ENCODE measurements at regions not wholly inside any gene's neighbourhood (a gene's known extent, or its start where the extent isn't known, plus 50 kb on each side); places are given as distances from the start of the nearest gene placed in this dataset.

DNA sequence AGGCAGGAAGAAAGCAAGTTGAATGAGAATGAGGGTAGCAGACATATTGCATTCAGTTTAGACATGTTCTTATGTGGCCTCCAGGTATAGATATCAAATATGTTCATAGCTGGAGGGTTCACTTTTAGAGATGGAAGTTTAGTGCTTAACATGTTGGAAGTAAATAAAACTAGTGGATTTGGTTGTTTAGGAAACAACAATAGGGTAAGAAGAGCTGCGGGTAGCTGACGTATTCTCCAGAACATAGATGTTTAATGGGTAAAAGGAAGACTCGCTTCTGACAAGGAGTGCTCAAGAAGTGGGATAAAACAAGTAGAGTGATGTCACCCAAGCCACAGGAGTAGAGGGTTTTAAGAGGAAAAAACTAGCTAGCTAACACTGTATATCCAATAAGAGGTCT is 128.4 kb upstream of the COL21A1 start:
- no peak for DNase-seq

DNA sequence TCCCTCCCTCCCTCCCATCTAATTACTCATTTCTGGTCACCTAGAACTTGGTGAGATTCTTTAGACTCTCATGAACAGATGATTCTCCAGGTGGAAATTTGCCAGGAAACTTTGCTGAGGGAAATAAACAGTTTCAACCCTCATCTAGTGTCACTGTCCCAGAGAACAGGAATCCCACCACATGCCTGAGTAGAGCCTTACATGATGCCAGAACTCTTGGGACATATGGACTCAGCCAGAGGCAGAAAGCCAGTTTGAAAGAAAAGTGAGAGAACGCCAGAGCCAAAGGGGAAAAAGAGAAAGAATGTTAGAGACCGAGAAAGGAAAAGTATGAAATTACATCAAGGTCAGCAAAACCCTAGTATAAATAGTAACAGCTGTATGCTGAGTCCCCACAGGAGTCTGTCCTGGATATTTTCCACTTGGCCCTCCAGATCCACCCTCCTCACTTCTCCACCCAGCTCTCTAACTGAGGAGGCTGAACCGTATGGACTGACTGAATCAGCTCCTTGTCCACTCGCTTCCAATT is 127.5 kb upstream of the COL21A1 start:
- DNase-seq: no peak

DNA sequence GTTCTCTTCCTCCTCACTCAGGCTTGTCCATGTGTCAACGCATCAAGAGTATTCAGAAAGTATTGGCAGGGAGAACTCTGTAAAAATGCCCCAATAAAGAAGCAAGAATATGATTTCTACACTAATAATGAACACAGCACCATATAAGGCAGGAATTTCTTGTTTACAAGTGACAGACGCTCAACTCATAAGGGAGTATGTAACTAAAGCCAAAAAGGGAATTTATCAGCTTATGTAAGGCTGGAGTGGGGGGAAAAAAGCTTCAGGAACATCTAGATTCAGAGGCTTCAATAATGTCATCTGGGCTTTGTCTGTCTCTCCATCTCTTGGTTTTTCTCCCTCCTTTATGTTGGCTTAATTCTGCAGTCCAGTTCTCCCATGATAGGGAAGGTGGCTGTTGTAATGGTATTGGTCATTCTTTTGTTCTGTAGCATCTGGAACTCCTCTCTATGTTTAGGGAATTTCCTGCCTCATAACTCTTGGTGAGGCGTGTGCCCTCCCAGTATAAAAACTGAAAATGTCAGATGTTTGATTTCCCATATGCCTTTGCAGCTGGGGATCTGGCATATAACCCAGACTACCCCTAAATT is 125.1 kb upstream of the COL21A1 start:
- DNase-seq: no peak

DNA sequence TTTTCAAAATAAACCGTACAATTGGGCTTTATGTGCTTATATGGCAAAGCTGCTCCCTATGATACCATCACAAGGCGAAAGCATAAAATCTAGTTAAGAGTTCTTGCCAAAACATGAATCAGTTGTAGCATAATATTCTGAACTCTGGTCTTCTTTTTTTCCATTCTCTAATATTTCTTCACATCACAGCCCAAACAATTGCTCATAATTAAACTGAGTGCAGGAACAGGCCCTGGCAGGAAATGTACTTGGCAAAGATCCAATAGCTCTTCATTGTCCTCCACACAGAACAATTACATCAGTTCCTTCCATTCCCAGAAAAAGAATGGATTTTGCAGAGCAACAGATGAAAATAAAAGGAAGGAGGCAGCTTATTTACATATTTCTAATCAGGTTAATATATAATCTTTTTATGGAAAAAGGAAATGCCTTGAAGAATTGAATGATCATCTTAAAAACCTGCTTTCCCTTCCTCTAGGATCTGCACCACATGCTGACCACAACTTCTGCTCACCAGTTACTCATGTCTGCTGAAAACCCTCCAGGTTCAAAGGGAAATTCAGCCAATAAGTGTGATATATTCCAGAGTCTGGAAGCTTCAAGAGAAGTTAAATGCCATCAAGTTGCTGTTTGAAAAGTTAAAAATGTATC is 123.3 kb upstream of the COL21A1 start:
- DNase-seq: no peak

- no peak for DNase-seq
Measured at GRCh38 chr6:56370127-56370540, 122.8 kb upstream of the COL21A1 start.

GRCh38 chr6:56368491-56368890 is 121.1 kb upstream of the COL21A1 start:
- DNase-seq: no peak

- DNase-seq: no peak
Measured at GRCh38 chr6:56366141-56366852, 118.9 kb upstream of the COL21A1 start.

DNA sequence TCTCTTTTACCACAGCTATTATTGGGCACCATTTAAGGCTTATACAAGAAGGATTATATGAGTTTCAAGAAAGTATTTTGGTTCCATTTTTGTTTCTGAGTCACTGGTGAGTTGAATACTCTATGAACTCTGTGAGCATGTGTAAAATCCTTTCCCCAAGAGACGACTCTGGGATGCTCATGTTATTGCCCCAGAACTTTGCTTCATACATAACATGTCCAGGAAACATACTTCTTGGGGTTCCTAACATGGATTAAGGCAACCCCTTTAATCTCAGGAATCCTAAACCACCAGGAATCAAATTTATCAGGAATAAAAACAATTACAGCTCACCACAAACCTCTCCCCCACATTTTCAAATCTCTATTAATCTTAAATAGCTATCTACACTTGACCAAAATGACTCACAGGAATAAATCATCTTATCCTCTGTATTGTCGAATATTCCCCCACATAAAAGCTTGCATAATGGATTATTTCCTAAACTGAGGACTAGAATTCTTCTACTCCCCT is 117.5 kb upstream of the COL21A1 start:
- DNase-seq: no peak

DNA sequence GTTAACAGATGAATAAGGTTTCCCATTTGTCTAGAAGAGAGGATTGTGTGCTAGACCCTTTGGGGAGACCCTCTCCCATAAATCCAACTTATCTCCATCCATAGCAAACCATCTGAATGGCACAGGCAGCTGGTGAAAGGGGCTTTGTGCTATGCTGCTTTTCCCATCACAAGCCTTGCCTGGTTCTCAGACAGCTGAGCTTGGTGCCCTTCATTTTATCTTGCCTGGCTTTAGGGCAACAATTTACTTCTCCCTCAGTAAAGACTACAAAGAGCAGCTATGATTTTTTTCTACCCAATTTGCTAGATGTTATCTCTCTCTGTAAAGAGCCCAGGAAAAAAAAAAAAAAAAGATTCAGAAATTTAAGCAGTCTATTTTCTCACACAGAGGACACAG is 117.0 kb upstream of the COL21A1 start:
- DNase-seq: no peak

DNA sequence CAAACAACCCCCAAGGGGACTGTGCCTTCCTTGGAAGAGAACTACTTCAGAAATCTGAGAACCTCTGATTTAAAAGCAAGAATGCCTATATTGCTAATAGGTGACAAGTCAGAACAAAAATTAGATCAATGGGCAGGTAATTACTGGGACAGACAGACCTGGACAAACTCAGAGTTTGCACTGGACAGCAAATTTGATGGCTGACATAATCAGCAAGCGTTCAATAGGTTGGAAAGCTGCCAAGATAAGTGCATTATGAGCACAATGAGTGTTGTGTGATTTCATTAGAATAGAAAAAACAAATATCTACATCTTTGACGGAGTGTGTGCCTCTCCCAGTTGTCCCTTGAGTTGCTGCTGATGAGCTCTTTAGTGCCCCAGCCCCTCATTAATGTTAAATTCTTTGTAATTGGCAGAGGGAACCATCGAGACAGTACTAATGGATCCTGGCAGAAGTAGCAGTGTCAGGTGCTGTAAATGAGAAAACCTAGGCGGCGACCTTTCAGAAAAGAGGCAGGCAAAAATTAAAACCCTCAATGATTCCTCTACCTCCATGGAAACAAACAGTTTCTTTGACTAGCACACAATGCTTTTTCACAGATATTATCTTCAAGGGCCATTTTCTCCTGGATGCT is 116.5 kb upstream of the COL21A1 start:
- DNase-seq: no peak

DNA sequence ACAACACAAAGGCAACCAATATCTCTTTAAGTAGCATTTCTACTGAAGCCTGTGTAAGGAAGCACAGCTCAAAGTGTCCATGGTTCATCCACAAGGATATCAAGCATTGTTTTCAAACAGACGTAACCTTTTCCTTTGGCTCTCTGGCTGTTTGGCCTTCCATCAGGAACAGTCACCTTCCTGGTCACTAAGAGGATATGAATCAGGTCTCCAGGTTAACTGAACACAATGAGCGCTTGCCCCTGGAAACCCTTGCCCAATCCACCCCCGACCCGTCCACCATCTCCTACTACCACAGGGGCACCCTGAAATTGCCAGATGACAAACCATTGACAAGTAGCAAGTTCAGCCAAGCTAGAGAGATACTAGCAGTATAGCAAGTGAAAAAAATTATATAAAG is 114.4 kb upstream of the COL21A1 start:
- DNase-seq: no peak

GRCh38 chr6:56359201-56359899 is 112.0 kb upstream of the COL21A1 start:
- peak; percentile 65 for DNase-seq

DNA sequence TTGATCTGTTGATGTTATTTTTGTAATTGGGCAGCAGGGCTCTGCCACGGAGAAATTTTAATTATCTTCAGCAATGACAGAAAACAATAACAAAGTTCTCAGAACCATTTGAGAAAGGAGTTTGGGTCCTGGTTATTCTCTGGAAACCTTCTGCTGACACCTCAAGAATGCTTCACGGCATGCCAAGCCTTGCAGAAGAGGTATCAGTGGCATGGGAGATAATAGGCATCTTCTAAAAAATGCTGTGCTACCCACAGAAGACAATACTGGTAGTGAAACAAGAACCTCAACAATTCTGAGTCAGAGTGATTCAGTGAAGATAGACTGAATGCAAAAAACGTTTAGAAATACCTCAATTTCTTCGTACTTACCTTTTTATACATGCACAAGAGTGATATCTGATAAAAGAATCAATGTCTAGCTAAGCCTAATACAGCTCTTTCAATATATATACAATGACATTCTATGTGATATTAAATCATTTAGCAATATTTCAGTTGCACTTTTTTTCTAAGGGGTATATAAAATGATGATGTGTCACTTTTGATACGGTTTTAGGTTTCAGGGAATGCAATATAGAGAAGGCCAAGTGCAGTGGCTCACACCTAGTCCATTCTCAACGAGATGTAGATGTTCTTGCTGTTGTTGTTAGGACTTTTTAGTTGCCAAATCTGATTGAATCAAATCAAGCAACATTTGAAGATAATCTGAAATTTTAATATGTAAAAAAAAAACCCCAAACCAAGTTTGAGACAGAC is 110.4 kb upstream of the COL21A1 start:
- DNase-seq: no peak

GRCh38 chr6:56356426-56356825 is 109.0 kb upstream of the COL21A1 start:
- DNase-seq: no peak

DNA sequence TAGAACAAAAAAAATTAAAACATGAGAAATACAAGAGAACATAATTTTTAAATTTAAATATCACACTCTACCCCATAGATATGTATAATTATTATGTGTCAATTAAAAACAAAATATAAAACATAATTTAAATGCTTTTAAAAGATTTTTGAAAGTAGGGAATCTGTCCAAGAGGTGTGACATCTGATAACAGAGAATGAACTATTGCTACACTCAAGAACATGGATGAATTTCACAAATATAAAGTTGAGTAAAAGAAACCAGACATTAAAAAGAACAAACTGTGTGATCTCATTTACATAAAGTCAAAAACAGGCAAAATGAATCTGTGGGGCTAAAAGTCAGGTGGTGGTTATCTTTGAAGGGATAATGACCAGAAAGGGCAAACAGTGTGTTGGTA is 106.5 kb upstream of the COL21A1 start:
- no peak for DNase-seq

GRCh38 chr6:56350628-56351260 is 103.4 kb upstream of the COL21A1 start:
- DNase-seq: no peak

GRCh38 chr6:56349194-56349593 is 101.8 kb upstream of the COL21A1 start:
- no peak for DNase-seq

DNA sequence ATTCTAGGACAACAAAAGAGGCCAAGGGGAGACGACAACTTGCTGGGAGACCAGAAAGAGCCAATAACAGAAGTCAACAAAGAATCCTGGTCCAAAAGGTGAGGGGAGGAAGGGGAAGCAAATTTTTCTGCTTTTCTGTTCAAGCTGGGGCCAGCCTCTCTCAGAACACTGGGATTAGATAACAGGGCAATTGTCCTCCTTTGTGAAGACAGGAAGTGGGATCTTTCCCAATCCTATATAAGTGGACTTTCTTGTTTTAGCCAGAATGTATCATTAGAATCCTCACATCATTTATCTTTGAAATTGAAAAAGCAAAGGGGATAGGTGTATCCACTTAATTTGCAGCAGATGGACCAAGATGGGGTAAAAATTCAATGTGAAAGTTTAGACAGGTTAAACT is 101.2 kb upstream of the COL21A1 start:
- DNase-seq: no peak

DNA sequence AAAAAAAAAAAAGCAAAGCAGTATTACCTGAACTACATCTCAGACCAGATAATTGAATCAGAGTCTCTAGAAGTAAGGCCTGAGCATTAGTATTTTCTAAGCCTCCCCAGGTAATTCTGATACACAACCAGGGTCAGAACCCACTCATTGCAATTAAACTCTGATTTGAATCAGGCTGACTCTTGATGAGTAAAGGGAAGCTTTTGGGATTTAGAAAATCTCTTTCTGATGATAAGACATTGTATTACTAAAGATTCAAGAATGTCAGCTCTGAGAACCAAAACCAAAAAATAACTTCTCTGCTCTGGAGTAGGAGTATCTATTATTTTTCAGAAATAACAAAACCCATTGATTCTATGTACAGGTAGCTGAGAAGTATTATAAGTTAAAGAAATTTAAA is 100.1 kb upstream of the COL21A1 start:
- DNase-seq: no peak

DNA sequence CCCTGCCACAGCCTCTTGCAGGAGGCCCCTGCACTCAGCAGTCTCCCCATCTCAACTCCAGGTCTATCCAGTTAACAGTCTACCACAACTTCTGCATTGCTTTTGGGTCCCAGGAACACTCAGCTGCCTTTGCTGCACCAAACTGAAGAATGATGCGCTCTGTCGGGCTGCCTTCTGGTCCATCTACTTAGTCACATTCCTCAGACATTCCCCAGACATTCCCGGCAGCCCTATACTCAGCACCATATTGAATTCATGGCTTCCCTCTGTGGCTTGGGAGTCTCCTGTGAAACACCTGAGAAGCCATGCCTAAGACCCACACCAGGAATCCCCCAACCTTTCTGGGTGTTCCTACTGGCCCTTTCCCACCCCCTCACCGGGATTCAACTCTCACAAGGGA is 99.6 kb upstream of the COL21A1 start:
- DNase-seq: no peak

DNA sequence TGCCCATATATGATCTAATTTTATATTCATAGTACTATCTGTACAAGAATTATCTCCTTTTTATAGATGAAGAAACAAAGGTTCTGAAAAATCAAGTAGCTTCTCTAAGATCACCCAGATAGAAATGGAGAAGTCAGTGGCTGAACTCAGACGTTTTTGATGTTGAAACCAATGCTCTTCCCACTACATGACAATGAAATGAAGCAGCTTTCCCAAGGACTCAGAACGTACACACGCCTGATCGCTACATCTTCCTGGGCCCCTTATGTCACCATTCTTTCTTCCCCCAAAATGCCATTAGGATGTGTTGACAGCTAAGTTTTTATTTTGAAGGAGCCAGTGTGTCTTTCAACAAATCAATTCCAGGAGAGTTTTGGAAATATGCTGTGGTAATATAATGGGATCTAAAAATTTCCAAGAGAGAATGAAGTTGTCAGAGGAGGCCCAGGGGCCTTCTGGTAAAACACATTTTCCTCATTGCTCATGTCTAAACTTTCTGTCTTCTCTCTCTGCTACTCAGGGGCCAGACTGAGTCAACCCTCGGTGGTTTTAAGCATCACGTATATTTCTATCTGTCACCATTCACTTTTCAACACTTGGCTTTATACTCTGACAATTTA is 98.1 kb upstream of the COL21A1 start:
- DNase-seq: no peak
